ENCODE measurements at regions not wholly inside any gene's neighbourhood (a gene's known extent, or its start where the extent isn't known, plus 50 kb on each side); places are given as distances from the start of the nearest gene placed in this dataset.
"Not testable (repeated sequence)": the region's sequence is repeated elsewhere in the genome, so short reads cannot be mapped to it uniquely, and the experiment has no call there.

DNA sequence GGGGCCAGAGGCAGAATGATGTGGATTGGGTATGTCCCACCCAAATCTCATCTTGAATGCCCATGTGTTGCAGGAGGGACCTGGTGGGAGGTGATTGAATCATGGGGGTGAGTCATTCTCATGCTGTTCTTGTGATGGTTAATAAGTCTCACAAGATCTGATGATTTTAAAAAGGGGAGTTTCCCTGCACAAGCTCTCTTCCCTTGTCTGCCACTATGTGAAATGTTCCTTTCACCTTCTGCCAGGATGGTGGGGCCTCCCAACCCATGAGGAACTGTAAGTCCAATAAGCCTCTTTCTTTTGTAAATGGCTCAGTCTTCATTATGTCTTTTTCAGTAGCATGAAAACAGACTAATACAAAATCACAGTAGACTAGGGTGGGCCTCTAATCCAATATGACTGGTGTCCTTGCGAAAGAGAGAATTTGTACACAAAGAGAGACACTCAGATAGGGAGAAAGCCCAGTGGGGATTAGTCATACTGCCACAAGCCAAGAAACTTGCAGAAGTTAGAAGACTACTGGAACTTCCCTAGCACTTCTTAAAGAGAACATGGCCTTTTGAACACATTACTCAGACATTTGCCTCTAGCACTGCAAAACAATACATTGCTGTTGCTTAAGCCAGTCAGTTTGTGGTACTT, 68.4 kb downstream of the ANXA1 start:
- peak; percentile 16 for DNase-seq (ENCODE audit: low read depth)

DNA sequence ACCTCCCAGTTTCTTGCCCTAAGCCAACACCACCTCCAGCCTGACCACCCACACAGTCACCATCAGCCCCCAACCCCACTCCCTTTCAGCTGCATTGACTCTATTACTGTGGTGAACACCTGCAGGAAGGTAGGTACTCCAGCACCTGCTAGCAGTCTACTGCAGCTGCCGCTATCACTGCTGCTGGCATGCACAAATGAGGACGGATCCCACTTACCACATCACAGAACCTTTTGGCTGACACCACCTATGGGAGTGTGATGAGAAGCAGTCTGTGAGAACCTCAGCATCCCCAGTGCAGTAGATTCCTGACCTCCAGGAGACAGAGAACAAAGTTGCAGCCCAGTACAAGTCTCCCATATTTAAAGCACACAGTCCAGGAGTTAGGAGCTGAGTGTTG, 71.9 kb downstream of the ANXA1 start:
- no peak for DNase-seq (ENCODE audit: low read depth)

DNA sequence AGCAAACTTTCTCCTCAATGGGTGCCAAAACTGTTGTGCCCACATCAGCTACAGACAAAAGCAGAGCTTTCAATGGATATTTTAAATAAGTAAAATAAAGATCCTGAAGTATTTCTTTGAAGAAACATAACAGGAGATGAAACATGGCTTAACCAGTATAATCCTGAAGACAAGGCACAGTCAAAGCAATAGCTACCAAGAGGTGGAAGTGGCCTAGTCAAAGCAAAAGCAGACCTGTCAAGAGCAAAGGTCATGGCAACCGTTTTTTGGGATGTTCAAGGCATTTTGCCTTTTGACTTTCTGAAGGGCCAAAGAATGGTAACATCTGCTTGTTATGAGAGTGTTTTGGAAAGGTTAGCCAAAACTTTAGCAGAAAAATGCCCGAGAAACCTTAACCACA, 77.9 kb downstream of the ANXA1 start:
- DNase-seq (ENCODE audit: low read depth), result no peak

DNA sequence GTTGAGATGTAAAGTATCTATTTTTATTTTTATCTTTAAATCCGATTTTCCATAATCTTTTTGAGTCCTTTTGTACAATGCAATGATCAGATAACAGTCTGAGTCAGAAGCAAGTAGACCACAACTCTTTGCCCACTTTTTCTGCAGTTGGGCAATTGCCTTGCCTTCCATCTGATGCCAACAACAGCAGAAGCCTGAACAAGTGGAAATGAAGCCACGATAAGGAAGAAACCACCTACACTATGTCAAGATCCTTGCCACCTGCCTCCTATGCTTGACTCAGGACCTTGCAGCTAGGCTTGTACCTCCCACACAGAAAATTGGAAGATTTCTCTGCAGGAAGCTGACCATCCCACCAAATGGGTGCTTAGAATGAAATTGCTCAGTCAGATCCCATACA, 78.6 kb downstream of the ANXA1 start:
- DNase-seq (ENCODE audit: low read depth), result no peak

DNA sequence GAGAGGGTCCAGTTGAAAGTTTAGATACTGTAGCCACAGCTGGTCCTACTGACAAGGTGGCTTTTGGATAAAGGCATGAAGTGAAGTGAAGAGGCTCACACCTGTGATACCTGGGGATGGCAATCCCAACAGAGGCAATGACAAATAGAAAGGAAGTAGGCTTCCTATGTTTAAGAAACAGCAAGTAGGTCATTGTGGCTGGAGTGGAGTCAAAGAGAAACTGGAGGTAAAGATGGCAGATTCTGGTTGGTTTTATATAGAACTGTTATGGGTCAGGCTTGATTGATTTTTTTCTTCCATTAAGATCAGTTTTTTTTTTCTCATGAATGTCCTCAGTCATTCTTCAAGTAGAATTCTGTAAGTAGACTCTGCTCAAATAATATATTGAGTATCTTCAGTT, 79.5 kb downstream of the ANXA1 start:
- no peak for DNase-seq (ENCODE audit: low read depth)

DNA sequence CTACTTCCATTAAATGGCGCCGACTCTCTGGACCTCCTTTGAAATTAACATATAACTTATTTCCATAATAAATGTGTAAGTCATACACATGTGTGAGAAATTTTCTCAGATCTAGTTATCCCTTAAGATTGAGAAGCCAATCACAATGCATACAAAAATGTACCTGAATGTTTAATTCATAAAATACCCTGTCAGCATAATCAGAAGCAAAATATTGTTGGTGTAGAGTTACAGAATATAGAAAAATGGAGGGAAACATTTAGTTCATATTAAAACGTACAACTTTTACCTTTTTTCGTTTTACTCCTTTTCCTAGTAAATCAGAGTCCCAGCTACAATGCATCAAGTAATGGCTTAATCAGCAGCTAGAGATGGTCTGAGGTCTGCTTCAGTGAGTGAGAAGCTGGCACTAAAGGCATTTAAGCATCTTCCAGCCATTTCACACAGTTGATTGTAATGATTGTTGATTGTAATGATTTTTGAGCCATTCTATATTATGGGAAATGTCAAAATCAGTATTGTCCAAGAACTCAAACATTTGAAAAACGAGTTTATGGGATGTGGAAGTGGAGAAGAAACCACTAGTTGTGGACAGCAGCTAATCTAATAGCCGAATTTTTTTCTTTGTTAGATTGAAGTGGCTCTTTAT, 81.8 kb downstream of the ANXA1 start:
- no peak for DNase-seq (ENCODE audit: low read depth)

DNA sequence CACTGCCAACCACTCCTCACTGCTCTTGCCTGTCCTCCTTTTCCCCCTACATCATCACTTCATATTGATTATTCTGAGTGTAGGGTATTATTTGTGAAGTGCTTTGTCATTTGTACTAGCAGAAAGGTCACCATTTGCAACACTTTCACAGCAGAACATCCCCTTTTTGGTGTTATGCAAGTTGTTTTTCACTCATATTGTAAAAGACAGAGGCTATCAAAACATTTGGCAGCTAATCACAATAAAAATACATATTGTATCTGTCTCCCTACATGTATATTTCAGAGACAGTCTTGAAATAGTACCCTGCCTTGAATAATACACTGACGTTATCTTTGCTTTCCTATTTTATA, 82.3 kb downstream of the ANXA1 start:
- DNase-seq (ENCODE audit: low read depth), result no peak

DNA sequence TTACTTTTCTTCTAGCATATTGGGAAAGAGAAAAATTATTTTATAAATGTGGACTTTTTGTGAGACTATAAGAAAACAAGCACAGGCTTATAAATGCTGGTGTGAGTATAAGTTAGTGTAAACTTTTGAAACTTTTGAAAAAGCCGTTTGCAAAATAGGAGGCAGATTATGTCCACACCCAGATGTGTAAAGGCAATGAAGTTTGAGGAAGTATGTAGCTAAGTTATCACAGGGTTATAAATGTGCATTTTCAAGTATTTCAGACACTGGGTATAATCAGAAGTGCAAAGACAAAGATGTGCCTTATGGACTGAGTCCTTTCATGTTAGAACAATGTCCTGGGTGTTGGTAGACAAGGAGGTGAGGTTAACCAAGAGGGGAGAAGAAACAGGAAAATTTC, 85.5 kb downstream of the ANXA1 start:
- DNase-seq (ENCODE audit: low read depth), result no peak

DNA sequence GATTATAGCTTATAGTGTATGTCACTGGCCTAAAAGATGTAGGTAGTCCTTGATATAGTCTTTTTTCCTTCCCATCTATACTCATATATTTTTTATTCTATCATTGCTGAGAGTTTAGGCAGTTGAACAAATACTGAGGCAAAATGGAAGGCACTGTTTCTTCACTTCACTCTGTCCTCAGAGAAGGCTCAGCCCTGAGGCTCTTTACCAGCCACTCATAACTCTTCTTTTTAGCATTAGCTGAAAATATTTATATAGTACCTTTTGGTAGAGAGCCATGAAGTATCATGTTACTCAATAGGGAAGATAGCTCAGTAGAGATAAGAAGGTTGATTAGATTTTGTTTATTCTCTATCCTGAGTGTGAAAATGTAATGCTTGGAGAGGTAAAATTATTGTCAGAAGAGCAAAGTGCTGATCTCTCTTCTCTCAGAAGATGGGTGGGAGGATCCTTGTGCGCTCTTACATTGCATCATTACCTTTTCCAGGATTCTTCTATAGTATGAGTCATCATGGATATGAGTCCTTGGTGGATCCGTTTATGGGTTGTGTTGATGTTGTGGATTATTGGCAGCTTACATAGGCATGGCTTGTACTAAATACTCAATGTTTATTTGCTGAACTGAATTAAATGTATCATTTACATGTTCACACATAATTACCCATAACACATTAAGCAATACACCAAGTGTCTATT, 88.1 kb downstream of the ANXA1 start:
- peak; percentile 17 for DNase-seq (ENCODE audit: low read depth)

DNA sequence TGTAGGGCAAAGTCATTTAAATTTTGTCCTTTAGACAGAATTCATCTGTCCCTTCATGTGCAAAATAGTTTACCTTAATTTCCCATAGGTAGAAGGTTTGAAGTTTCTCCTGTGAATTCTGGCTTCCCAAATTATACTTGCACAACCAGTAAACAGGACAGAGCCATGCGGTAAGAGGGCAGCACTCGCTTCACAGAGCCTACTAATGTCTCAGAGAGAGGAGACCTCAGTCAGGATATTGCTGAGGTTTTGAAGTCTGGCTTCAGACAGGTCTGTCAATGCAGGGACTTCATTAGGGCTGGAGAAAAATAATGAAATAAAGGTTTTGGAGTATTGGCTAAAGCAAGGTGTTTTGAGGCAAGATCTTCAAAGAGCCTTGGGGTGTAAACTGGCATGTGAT, 91.4 kb downstream of the ANXA1 start:
- DNase-seq (ENCODE audit: low read depth), result no peak

DNA sequence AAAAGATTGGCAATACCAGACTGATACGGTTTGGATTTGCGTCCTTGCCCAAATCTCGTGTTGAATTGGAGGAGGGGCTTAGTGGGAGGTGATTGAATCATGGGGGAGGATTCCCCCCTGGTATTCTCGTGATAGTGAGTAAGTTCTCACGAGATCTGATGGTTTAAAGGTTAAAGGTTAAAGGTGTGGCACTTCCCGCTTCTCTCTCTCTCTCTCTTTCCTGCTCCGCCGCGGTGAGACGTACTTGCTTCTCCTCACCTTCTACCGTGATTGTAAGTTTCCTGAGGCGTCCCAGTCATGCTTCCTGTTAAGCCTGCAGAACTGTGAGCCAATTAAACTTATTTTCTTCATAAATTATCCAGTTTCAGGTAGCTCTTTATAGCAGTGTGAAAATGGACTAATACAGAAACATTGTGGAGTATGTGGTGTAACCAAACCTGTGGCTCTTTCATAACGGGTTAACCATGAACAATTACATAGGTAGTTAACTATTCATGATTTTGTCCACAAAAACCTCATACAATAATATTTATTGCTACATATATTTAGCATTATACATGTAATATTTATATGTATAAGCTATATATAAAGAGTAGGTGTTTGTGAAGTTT, 107.5 kb downstream of the ANXA1 start:
- DNase-seq (ENCODE audit: low read depth), result no peak

DNA sequence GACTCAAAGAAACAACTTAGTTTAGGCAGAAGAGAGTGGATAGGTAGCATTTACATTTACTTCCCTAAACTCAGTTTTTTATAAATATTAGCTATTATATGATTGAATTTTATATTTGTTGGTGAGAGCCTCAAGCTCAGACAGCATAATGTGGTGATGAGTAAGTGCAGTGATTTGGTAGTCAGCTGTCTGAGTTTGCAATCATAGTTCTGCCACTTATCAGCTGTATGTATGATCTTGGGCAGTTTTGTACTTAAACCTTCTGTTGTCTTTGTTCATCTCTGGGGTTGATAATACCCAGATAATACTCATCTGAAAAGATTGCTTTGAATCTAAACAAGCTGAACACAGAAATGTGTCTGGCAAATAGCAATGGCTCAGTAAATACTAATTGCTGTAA, 108.8 kb downstream of the ANXA1 start:
- DNase-seq (ENCODE audit: low read depth), result no peak

DNA sequence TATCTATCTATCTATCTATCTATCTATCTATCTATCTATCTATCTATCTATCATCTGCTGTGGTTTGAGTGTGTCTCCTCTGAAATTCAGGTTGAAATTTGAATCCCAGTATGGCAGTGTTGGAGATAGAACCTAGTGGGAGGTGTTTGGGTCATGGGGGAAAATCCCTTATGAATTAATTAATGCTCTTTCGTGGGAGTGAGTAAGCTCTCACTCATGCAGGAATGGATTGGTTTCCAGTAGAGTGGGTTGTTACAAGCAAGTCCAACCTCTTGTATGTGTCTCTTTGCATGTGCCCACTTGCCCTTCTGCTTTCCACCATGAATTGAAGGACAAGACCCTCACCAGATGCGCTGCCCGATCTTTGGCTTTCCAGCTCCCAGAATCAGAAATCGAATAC, 113.0 kb downstream of the ANXA1 start:
- DNase-seq (ENCODE audit: low read depth), result no peak

DNA sequence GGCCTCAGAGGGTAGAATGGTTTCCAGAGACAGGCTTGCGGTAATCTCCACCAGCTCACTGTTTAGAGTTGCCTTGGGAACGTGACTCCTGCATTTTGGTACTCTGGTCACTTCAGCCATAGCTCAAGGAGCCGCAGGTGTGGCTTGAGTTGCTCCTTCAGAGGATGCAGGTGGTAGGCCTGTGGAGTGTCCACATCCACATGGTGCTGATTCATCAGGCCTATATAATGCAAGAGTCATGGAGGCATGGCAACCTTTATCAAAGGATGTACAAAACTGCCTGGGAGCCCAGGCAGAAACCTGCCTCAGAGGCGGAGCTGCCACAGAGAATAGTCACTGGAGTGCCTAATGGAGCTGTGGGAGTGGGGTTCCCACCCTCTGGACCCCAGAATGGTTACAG, 114.2 kb downstream of the ANXA1 start:
- DNase-seq (ENCODE audit: low read depth), result no peak

DNA sequence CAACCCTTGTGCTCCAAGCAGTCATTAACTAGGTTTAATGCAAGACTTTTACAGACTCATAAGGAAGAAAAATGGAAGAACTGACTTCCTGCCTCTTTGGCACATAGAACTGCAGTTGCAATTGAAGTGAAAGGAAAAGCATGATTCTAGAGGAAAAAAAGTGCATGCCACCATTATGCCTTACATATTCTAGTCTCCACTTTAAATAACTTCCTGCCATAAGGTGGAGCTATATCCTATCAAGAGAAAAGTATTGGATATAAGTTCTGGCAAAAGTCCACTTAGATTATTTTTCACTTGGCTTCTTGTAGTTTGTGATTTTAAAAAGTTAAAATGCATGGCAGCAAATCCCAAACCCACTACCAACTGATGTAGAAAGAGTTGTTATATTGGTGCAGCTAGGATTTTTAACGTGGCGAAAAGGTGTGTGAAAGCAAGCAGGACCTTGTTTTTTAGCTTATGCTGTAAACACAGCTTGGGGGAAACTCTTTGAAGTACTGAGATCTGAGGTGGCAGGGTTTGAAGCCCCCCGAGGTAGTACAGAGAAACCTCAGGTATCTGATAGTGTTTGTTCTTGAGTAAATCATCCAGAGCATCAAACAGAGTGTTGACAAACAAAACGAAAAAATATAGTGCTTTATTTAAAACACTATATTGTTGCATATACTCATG, 117.9 kb downstream of the ANXA1 start:
- DNase-seq (ENCODE audit: low read depth), result peak; percentile 25

DNA sequence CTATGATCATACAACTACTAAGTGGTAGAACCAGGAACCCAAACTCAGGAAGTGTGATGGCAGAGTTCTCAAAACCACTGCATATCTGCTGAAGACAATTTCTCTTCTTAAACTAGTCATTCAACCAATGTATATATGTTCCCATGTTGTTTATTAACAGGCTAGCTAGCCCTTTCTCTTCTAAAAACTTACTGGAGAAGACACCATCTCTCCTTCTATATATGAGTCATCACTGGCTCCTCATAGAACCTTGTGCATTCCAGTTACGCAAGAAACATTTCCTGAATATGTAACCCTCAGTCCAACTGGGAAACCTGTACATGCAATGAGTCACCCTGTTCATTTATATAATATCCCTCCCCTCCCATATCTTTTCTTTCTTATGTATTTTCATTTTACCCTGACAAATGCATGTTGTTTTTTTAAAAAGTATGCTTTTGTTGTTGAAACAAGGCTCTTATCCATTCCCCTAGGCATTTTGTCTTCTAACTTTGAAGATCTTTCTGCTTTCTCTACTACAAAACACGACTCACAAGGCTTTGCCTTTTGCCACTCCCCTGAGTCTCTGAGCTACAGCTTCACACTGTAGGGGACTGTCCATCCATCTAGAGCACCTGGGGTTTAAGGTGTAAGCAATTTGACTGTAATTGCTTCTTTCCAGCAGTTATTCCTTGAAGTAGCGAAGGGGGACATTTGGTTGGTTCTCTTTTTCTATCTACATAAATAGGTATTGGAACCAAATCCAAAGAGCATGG, 119.5 kb downstream of the ANXA1 start:
- DNase-seq (ENCODE audit: low read depth), result peak; percentile 78

DNA sequence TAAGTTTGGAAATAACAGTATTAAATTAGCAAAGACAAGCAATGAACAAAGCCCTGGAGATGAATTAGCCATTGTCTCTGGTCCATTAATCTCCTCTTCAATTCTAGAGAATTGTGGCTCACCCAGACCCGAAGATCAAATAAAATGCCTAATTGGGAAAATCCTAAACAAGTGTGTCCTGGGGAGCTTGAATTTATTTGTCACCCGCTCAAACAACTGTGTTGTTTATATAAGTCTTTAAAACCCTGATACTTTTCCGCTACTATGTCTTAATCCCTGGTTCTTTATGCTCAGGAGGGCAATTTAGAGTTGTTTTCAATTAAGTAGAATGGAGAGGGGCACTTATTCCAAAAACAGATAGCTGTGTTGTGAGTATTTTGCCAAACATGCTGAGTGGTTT, 128.4 kb downstream of the ANXA1 start:
- no peak for DNase-seq (ENCODE audit: low read depth)

DNA sequence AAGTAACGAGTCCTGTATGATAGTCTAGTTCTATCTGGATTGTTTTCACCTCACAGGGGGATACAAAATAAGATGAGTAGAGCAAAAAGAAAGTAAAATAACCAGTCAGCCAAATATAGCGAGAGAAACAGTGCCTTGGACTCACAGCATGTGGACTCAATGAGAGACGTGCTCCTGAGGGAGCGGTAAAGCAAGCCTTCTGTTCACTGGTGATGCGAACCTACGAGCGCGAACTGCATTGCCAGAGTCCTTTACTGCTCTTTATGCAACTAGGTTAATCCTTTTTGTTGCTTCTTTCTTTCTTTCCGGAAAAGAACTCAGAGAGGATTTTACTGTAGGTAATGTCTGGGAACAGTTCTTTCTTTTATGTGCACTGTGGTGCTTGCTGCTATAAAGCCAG, 132.7 kb downstream of the ANXA1 start:
- no peak for DNase-seq (ENCODE audit: low read depth)

DNA sequence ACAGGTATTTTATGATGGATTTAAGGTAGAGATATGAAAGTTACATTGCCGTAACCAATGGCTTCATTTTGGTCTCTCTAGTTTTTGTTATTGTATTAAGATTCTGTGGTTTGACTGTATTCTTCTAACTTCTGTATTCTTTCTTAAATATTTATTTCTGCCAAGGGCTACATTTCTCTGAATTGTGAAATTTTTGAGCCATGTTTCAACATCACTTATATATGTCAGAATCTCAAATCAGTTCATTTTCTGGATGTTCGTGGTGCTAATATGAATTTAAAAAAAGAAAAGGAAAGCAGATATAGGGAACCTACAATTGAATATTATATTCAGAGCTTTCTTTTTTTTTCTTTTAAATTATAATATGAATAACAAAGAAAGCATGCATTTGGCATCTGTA, 142.7 kb downstream of the ANXA1 start:
- DNase-seq (ENCODE audit: low read depth), result no peak

DNA sequence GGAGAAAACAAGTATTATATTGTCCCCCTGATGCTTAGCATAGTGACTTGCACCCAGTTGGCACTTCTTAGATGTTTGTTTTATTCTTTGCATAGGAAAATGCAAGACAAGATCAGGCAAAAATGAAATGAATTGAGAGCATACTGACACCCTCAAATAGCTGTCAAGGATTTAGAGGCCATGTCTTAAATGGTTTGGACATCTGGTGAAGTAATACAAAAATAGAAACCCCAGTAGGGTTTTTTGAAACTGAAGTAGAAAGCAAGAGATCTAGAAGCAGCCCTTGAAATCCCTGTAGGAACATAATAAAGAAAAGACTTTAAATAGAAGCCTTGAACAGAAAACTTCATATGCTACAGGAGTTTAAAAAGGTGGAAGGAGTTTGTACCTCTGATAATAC, 174.3 kb downstream of the ANXA1 start:
- no peak for DNase-seq (ENCODE audit: low read depth)

DNA sequence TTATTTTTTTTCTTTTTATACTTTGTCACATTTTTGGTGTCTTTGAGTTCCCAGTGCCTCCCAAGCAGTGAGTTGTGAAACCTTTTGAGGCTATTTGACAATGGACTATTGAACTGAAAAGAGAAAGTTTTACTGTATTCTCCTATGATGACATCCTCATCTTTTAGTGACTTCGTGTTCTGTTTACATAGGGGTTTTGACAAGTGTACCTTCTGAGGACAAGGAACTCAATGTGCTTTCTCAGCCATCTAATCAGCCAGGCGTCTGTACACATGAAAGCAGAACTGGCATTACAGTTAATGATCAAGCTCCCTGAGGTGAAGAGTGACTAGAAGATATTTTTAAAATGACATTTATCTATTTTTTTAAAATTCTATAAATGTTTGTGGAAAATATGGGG, 175.5 kb downstream of the ANXA1 start:
- no peak for DNase-seq (ENCODE audit: low read depth)

DNA sequence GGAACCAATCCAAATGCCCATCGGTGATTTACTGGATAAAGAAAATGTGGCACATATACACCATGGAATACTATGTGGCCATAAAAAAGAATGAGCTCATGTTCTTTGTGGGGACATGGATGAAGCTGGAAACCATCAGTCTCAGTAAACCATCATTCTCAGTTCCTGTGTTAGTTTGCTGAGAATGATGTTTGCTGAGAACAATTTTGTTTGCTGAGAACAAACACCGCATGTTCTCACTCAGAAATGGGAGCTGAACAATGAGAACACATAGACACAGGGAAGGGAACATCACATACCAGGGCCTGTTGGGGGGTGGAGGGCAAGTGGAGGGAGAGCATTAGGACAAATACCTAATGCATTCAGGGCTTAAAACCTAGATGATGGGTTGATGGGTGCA, 185.5 kb downstream of the ANXA1 start:
- not testable (repeated sequence) for DNase-seq (ENCODE audit: low read depth)
